ENCODE measurements at regions not wholly inside any gene's neighbourhood (a gene's known extent, or its start where the extent isn't known, plus 50 kb on each side); places are given as distances from the start of the nearest gene placed in this dataset.

GRCh38 chr17:79458356-79458755 is 152.5 kb downstream of the RBFOX3 start:
- no peaks in the 10 kb centered on the region for H3K79me2 ChIP-seq (ENCODE audit: insufficient read depth, low read length)
- H3K4me3 ChIP-seq (ENCODE audit: low read length, poor library complexity, severe bottlenecking) = no peak overlapping the region
- no peaks in the 10 kb centered on the region for H4K20me1 ChIP-seq (ENCODE audit: insufficient read depth, low read length, poor library complexity, severe bottlenecking)
- TF ChIP-seq EZH2phosphoT487 (IDR thresholded peaks at IDR 0.05; ENCODE audit: borderline replicate concordance) (no peak), CTCF (conservative IDR thresholded peaks at IDR 0.05; ENCODE audit: low read length) (no peak)
- H3K27me3 ChIP-seq (ENCODE audit: insufficient read depth, low read length, poor library complexity, severe bottlenecking) = no peaks in the 10 kb centered on the region
- H3K36me3 ChIP-seq (ENCODE audit: insufficient read depth, low read length) = no peaks in the 10 kb centered on the region
- H3K9me3 ChIP-seq (ENCODE audit: insufficient read depth, low read depth, low read length) = no peaks in the 10 kb centered on the region
- no peak overlapping the region for H3K4me2 ChIP-seq (ENCODE audit: low read depth, low read length, poor library complexity, severe bottlenecking)
- no peak overlapping the region for H2AFZ ChIP-seq (ENCODE audit: low read length)
- no peaks in the 10 kb centered on the region for H3F3A ChIP-seq (ENCODE audit: low read depth)
- no peak overlapping the region for H3K9ac ChIP-seq (ENCODE audit: low read depth, low read length, poor library complexity, severe bottlenecking)
- H3K9me2 ChIP-seq (replicated peaks; ENCODE audit: low read depth, low read length) = no peaks in the 10 kb centered on the region
- H3K4me1 ChIP-seq (ENCODE audit: insufficient read depth, low read length, poor library complexity, severe bottlenecking) = no peaks in the 10 kb centered on the region

- no peaks in the 10 kb centered on the region for H4K20me1 ChIP-seq (ENCODE audit: insufficient read depth, low read length, poor library complexity, severe bottlenecking)
- H3K4me1 ChIP-seq (ENCODE audit: insufficient read depth, low read length, poor library complexity, severe bottlenecking) = no peaks in the 10 kb centered on the region
- no peak overlapping the region for H3K9ac ChIP-seq (ENCODE audit: low read depth, low read length, poor library complexity, severe bottlenecking)
- TF ChIP-seq CTCF (conservative IDR thresholded peaks at IDR 0.05; ENCODE audit: low read length) (no peak), EZH2phosphoT487 (IDR thresholded peaks at IDR 0.05; ENCODE audit: borderline replicate concordance) (no peak)
- H3K4me3 ChIP-seq (ENCODE audit: low read length, poor library complexity, severe bottlenecking) = no peak overlapping the region
- H3K27me3 ChIP-seq (ENCODE audit: insufficient read depth, low read length, poor library complexity, severe bottlenecking) = no peaks in the 10 kb centered on the region
- H3K36me3 ChIP-seq (ENCODE audit: insufficient read depth, low read length) = no peaks in the 10 kb centered on the region
- no peaks in the 10 kb centered on the region for H3K79me2 ChIP-seq (ENCODE audit: insufficient read depth, low read length)
- no peaks in the 10 kb centered on the region for H3F3A ChIP-seq (ENCODE audit: low read depth)
- no peaks in the 10 kb centered on the region for H3K9me3 ChIP-seq (ENCODE audit: insufficient read depth, low read depth, low read length)
- no peaks in the 10 kb centered on the region for H3K9me2 ChIP-seq (replicated peaks; ENCODE audit: low read depth, low read length)
- no peak overlapping the region for H3K4me2 ChIP-seq (ENCODE audit: low read depth, low read length, poor library complexity, severe bottlenecking)
- H2AFZ ChIP-seq (ENCODE audit: low read length) = no peak overlapping the region
Measured at GRCh38 chr17:79457889-79458288, 153.0 kb downstream of the RBFOX3 start.

GRCh38 chr17:79457376-79457775 is 153.5 kb downstream of the RBFOX3 start:
- H3K4me1 ChIP-seq (ENCODE audit: insufficient read depth, low read length, poor library complexity, severe bottlenecking) = no peaks in the 10 kb centered on the region
- H3K36me3 ChIP-seq (ENCODE audit: insufficient read depth, low read length) = no peaks in the 10 kb centered on the region
- no peak overlapping the region for H3K4me3 ChIP-seq (ENCODE audit: low read length, poor library complexity, severe bottlenecking)
- TF ChIP-seq EZH2phosphoT487 (IDR thresholded peaks at IDR 0.05; ENCODE audit: borderline replicate concordance) (no peak), CTCF (conservative IDR thresholded peaks at IDR 0.05; ENCODE audit: low read length) (no peak)
- no peaks in the 10 kb centered on the region for H3K79me2 ChIP-seq (ENCODE audit: insufficient read depth, low read length)
- H3K9me2 ChIP-seq (replicated peaks; ENCODE audit: low read depth, low read length) = no peaks in the 10 kb centered on the region
- H2AFZ ChIP-seq (ENCODE audit: low read length) = no peak overlapping the region
- H3K9me3 ChIP-seq (ENCODE audit: insufficient read depth, low read depth, low read length) = no peaks in the 10 kb centered on the region
- H4K20me1 ChIP-seq (ENCODE audit: insufficient read depth, low read length, poor library complexity, severe bottlenecking) = no peaks in the 10 kb centered on the region
- H3F3A ChIP-seq (ENCODE audit: low read depth) = no peaks in the 10 kb centered on the region
- no peak overlapping the region for H3K4me2 ChIP-seq (ENCODE audit: low read depth, low read length, poor library complexity, severe bottlenecking)
- no peak overlapping the region for H3K9ac ChIP-seq (ENCODE audit: low read depth, low read length, poor library complexity, severe bottlenecking)
- no peaks in the 10 kb centered on the region for H3K27me3 ChIP-seq (ENCODE audit: insufficient read depth, low read length, poor library complexity, severe bottlenecking)
